Lower leg skin (tissue), 3 donors: ENCODE measurements at regions not wholly inside any gene's neighbourhood (a gene's known extent, or its start where the extent isn't known, plus 50 kb on each side); places are given as distances from the start of the nearest gene placed in this dataset.
"Not testable (repeated sequence)": the region's sequence is repeated elsewhere in the genome, so short reads cannot be mapped to it uniquely, and the experiment has no call there.

Source experiments
- POLR2A ChIP-seq, 2 donors: fragments of 450-650 bp; IDR thresholded peaks; one replicate each; pipeline ENCODE4 v1.6.1; 2016 to 2017; ENCODE audit warnings: antibody characterized with exemption in 2 of 2, mild to moderate bottlenecking in 1 of 2, moderate library complexity in 1 of 2
- TF ChIP-seq, protein P1 (sequence below), 3 donors: fragments of 450-650 bp; IDR thresholded peaks; one replicate each; pipeline ENCODE4 v1.5.1; 2016; ENCODE audit warnings: antibody characterized with exemption in 3 of 3, mild to moderate bottlenecking in 3 of 3, moderate library complexity in 2 of 3

DNA sequence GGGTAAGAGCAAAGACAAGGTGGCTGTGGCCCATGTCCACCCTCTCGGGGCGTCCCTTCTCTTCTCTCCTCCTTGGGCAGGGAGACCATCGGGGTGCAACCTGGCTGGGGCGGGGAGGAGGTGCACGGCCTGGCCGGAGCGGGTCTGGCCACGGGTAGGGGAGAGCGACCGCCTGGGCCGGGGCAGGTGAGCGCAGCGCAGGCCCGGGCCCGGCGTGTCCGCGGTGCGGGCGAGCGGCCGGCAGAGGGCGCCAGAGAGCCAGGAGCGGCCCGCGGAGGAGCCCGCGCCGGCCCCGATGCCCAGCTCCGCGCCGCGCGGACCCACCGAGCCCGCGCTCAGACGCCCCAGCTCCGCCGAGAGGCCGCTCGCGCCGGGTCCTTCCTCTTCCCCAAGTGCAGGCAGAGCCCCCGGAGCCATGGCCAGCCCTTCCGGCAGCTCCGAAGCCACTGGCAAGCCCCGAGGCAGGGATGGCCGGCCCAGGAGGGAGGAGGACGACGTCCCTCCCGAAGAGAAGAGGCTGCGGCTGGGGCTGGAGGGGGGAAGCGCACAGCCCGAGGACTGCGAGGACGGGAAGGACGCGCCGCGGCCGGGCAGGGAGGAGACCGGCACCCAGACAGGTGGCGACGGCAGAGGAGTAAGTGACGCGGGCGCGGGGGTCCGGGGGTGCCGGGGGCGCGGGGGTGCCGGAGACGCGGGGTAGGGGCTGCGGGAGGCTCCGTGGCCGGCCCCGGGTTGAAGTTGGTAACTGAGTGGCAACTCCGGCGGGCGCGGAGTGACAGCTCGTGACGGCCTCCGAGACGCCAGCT, 142.1 kb upstream of the EEF2KMT start:
- TF ChIP-seq, protein P1, sequence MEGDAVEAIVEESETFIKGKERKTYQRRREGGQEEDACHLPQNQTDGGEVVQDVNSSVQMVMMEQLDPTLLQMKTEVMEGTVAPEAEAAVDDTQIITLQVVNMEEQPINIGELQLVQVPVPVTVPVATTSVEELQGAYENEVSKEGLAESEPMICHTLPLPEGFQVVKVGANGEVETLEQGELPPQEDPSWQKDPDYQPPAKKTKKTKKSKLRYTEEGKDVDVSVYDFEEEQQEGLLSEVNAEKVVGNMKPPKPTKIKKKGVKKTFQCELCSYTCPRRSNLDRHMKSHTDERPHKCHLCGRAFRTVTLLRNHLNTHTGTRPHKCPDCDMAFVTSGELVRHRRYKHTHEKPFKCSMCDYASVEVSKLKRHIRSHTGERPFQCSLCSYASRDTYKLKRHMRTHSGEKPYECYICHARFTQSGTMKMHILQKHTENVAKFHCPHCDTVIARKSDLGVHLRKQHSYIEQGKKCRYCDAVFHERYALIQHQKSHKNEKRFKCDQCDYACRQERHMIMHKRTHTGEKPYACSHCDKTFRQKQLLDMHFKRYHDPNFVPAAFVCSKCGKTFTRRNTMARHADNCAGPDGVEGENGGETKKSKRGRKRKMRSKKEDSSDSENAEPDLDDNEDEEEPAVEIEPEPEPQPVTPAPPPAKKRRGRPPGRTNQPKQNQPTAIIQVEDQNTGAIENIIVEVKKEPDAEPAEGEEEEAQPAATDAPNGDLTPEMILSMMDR (IDR thresholded peaks at IDR 0.05): not testable (repeated sequence)
- not testable (repeated sequence) for TF ChIP-seq POLR2A (IDR thresholded peaks at IDR 0.05)
